Adrenal gland (tissue), 5 donors: ENCODE measurements at regions not wholly inside any gene's neighbourhood (a gene's known extent, or its start where the extent isn't known, plus 50 kb on each side); places are given as distances from the start of the nearest gene placed in this dataset.

Experiments
- POLR2A ChIP-seq, 2 donors: fragments of 450-650 bp; IDR thresholded peaks; one replicate each; pipeline ENCODE4 v1.6.1; 2017; ENCODE audit warnings: antibody characterized with exemption in 2 of 2, mild to moderate bottlenecking in 2 of 2, moderate library complexity in 1 of 2
- TF ChIP-seq, protein P1 (sequence below), 6 experiments: fragments of 450-650 bp in 4 of 6; fragments of 200-600 bp in 2 of 6; sonication (generic) in 1 of 6; IDR thresholded peaks; 1 replicate in 5 of 6; 2 replicates in 1 of 6; pipeline versions ENCODE4 v1.5.1 to v1.8.0; 2016 to 2021; ENCODE audit warnings: antibody characterized with exemption in 6 of 6, mild to moderate bottlenecking in 2 of 6, moderate library complexity in 1 of 6
- donor health status: DM: no; HTN: no; CAD: no.

DNA sequence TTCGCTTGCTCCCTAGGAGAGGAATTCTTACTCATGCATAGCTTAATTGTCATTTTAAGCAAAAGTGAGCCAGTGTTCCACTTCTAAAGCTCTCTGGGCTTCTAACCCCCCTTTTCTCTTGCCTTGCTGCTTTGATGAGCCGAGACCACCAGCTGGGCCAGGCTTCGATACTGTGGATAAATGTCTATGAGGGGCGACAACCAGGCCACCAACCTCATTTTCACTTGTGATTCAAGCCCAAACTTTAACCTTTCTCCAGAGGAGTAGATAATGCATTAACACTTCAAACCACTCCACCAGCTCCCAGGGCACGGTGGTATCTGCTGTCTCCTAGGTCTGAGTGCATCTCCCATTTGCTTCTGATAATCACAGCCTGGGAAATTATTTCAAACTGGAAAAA is 205.6 kb downstream of the PSAT1 start:
- TF ChIP-seq, protein P1, sequence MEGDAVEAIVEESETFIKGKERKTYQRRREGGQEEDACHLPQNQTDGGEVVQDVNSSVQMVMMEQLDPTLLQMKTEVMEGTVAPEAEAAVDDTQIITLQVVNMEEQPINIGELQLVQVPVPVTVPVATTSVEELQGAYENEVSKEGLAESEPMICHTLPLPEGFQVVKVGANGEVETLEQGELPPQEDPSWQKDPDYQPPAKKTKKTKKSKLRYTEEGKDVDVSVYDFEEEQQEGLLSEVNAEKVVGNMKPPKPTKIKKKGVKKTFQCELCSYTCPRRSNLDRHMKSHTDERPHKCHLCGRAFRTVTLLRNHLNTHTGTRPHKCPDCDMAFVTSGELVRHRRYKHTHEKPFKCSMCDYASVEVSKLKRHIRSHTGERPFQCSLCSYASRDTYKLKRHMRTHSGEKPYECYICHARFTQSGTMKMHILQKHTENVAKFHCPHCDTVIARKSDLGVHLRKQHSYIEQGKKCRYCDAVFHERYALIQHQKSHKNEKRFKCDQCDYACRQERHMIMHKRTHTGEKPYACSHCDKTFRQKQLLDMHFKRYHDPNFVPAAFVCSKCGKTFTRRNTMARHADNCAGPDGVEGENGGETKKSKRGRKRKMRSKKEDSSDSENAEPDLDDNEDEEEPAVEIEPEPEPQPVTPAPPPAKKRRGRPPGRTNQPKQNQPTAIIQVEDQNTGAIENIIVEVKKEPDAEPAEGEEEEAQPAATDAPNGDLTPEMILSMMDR (IDR thresholded peaks at IDR 0.05) = no peak
- TF ChIP-seq POLR2A (IDR thresholded peaks at IDR 0.05) = no peak
